Fibroblast of mammary gland (primary cell): ENCODE measurements at regions not wholly inside any gene's neighbourhood (a gene's known extent, or its start where the extent isn't known, plus 50 kb on each side); places are given as distances from the start of the nearest gene placed in this dataset.

Experiments
- DNase-seq: peaks from one replicate; pipeline ENCODE4 v3.0.0-alpha.2; 2010; ENCODE audit warnings: low read depth
- H3K4me3 ChIP-seq: 2 replicates; pipeline ENCODE4 v1.5.1; 2011; ENCODE audit warnings: low read depth, mild to moderate bottlenecking, low read length, moderate library complexity; ENCODE audit not compliant: control insufficient read depth
- TF ChIP-seq, protein P1 (sequence below): conservative IDR thresholded peaks from 2 replicates; pipeline ENCODE4 v1.5.1; 2011; ENCODE audit warnings: low read depth, low read length, inconsistent platforms; ENCODE audit not compliant: control insufficient read depth, insufficient read depth

DNA sequence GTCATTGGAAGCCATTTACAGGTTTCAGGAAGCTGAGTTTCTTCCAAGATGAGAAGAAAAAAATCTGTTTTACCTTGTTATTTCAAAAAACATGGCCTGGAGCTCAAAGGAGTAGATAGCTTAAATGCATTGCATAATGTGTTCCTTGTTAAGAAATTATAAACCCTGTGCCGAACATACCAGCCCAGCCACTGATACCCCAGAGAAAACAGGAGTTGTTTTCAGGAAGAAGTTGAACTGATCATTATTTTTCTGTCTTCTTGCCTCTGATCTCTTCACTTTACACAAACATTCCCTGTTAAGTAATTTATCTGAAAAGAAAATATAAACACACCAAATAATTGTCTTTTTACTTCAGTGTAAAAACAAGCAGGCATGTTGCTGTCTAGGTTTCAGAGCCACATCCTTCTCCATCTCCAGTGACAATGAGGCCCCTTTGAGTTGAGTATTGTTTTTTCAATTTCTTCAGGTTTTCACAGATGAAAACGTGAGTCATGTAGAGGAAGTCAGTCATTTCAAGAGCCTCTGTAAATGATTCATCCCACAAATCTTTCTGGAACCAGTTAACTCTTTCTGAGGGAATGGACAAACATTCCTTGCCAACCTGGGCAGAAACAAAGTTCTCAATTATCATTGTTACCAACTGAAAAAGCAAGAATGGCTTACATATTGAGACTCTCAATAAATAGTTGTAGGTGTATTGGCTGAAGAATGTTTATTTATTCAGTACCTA, 244.2 kb downstream of the IPMK start:
- TF ChIP-seq, protein P1, sequence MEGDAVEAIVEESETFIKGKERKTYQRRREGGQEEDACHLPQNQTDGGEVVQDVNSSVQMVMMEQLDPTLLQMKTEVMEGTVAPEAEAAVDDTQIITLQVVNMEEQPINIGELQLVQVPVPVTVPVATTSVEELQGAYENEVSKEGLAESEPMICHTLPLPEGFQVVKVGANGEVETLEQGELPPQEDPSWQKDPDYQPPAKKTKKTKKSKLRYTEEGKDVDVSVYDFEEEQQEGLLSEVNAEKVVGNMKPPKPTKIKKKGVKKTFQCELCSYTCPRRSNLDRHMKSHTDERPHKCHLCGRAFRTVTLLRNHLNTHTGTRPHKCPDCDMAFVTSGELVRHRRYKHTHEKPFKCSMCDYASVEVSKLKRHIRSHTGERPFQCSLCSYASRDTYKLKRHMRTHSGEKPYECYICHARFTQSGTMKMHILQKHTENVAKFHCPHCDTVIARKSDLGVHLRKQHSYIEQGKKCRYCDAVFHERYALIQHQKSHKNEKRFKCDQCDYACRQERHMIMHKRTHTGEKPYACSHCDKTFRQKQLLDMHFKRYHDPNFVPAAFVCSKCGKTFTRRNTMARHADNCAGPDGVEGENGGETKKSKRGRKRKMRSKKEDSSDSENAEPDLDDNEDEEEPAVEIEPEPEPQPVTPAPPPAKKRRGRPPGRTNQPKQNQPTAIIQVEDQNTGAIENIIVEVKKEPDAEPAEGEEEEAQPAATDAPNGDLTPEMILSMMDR: no peak
- DNase-seq: peak; percentile 90
- H3K4me3 ChIP-seq: no peak overlapping the region

DNA sequence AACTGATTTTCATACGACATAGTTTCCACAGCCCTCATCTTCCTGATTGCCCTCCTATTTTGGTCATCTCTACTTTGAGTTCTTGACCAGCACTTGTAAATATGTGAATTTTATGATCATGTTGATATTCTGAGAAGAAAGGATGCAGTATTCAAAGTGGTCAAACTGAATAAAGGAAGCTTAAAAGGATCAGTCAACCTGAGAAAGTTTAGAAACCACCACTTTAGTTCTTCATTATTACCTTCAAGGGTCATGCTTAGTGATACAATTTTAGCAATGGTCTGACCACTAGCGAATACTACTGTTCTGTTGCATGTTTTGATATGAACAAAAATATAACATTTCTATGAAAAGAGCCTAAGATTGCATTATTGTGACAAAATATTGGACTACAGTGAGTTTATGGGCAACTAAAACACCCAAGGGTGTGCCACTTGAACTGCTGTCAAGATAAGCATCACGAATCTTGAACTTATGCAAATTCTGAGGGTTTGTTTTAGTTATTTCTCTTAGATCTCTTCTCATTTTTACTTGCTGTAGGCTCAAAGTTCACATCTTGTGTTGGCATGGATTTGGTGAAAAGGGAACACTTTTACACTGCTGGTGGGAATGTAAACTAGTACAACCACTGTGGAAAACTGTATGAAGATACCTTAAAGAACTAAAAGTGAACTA, 247.7 kb downstream of the IPMK start:
- DNase-seq: no peak
- TF ChIP-seq, protein P1: no peak
- no peak overlapping the region for H3K4me3 ChIP-seq

DNA sequence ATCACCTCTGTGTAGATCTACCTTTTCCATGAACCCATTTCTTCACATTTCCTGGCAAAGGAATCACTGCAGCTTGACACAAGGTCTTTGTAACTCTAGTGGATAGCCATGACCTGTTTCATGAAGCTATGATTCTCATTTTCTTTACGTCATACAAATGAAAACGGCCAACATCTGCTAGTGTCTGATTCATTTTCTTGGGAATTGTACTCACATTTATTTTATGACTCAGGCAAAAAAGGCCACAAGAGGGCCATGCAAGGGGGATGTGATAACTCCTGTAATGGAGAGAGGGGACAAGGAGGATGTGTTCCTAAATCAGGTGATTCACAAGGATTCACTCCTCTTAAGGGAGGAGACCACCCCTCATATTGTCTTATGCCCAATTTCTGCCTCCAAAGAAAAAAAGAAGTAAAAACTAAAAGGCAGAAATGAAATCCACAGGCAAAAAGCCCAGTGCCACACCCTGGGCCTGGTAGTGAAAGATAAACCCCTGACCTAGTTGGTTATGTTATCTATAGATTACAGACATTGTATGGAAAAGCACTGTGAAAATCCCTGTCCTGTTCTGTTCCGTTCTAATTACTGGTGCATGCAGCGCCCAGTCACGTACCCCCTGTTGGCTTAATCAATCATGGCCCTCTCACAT, 249.9 kb downstream of the IPMK start:
- TF ChIP-seq, protein P1: peak; percentile 39
- H3K4me3 ChIP-seq: no peak overlapping the region
- peak; percentile 98 for DNase-seq

DNA sequence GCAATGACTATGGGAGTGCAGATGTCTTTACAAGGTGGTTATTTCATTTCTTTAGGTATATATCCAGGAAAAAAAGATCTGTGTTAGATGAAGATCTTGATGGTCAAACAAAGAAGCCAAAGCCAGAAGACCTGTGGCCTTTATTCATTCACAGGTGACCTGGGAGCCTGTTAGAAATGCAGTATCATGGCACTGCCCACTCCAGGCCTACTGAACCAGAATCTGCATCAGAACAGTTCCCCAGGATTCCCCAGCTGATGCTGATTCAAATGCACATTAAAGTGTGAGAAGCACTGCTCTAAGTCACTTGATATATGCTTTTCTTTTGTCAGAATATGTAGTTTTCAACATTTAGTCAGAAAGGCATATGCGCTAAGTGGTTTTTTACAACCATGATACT, 251.1 kb downstream of the IPMK start:
- no peak for DNase-seq
- TF ChIP-seq, protein P1: no peak
- H3K4me3 ChIP-seq: no peak overlapping the region

DNA sequence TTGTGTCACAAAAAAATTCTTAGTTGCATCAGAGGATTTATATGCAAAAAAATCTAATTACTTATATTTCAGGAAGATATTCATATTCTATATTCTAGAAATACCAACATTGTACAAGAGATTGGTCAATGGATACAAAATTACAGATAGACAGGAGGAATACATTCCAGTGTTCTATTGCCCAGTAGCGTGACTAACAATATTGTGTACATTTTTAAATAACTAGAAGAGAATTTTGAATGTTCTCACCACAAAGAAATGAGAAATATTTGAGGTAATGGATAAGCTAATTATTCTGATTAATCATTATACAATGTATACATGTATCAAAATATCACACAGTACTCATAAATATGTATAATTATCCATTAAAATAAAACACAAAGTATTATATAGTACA, 253.3 kb downstream of the IPMK start:
- H3K4me3 ChIP-seq: no peak overlapping the region
- no peak for DNase-seq
- TF ChIP-seq, protein P1: no peak

DNA sequence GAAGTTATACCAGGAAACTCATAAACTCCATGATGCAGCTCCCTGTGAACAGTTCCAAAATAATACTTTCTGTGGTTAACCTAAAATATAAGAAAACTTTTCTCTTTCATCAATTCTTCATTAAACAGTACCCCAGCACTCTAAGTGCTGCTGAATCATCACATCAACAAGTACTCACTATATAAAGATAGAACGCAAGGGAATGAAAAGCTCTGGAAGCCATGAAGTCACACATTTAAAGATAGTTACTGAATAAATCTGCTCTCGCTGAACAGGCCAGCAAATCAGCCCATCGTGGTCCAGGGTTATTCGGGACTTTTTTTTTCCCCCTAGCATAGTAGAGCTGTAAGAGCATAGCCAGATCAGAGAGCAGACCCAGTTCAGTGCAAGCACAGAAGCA, 254.3 kb downstream of the IPMK start:
- TF ChIP-seq, protein P1: no peak
- H3K4me3 ChIP-seq: no peak overlapping the region
- no peak for DNase-seq
